ENCODE measurements at regions not wholly inside any gene's neighbourhood (a gene's known extent, or its start where the extent isn't known, plus 50 kb on each side); places are given as distances from the start of the nearest gene placed in this dataset.
A peak's percentile ranks its signal among the peaks of the same experiment; 100 is the strongest.

GRCh38 chr6:118761645-118762044 is 110.3 kb upstream of the CEP85L start:
- peak in 1 of 4 experiments; percentile 13 for DNase-seq

- peak in 2 of 4 experiments; percentile 58 to 79 for DNase-seq
Measured at GRCh38 chr6:118758946-118759345, 107.6 kb upstream of the CEP85L start.

DNA sequence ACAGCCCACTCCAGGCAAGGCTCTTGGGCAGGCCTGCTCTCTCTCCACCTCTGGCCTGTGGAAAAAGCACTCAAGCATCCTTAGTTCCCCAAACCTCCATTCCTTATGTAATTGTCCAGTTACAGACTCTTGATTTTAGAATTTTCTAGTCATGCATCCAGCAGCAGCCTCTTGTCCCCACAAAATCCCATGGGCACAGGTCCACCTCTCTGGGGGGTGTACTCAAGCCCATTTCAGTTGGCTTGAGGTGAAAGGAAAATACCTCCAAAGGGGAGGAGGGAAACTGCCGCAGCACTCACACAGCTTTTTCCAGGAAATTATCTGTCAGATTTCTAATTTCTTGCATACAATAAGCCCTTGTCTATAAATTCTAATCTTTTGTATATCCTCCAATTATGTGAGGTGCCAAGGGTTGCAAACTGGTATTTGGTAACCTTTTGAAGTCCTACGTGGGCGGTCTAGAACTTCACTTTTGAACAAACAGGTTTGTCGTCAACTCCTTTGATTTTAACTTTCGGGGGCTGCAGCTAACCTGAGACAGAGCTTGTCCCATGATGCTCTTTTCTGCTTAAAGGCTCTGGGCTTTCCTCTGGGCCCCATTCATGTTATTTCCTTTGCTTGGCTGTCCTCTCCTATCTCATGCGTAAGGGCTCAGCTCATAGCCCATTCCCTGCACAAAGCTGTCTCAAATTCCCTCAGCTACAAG is 104.7 kb upstream of the CEP85L start:
- no peak for DNase-seq

DNA sequence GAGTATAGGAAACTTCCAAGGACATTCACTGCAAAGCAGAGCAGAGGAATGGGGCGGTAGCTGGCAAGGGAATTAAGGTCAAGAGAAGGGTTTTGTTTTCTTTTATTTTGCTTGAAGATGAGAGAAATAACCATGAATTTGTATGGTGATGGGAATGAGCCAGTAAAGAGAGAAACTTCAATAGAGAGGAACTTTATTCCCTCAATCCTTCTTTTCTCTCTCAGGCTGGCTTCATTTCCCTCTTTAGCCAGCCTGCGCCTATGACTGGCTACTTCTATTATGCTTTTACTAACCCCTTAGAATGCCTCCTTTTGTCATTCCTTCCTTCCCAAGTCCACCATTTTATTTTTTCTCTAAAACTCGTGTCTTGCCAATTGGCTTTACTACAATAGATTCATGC is 101.4 kb upstream of the CEP85L start:
- DNase-seq: no peak

DNA sequence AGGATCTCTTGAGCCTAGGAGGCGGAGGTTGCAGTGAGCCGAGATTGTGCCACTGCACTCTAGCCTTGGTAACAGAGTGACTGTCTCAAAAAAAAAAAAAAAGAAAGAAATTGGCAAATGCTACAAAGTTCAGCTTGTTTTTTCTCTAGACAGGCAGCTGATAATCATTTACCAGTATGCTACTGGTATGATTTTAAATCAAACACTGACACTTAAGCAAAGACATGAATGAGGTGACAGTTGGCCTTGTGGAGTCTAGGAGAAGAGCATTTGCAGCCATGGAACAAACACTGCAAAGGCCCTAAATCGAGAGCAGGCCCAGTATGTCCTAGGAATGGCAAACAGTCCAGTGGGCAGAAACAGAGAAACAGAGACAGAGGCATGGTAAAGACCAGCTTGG is 99.7 kb upstream of the CEP85L start:
- DNase-seq: no peak

DNA sequence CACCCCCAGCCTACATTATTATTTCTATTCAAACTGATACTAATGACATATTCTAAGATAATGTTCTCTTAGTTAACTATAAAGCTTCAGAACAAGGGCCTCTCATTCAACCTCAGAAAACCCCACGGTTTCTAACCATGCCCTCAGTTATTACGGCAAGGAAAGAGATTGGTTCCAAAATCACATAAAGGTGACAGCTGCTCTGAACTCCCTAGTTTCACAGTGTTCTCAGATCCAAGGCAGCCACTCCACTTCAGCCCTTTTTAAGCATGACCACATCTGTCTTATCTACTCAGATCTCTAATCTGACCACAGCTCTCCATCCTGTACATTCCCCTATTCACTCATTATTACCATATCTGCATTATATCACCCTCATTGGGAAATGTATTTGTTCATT is 98.8 kb upstream of the CEP85L start:
- DNase-seq: no peak

DNA sequence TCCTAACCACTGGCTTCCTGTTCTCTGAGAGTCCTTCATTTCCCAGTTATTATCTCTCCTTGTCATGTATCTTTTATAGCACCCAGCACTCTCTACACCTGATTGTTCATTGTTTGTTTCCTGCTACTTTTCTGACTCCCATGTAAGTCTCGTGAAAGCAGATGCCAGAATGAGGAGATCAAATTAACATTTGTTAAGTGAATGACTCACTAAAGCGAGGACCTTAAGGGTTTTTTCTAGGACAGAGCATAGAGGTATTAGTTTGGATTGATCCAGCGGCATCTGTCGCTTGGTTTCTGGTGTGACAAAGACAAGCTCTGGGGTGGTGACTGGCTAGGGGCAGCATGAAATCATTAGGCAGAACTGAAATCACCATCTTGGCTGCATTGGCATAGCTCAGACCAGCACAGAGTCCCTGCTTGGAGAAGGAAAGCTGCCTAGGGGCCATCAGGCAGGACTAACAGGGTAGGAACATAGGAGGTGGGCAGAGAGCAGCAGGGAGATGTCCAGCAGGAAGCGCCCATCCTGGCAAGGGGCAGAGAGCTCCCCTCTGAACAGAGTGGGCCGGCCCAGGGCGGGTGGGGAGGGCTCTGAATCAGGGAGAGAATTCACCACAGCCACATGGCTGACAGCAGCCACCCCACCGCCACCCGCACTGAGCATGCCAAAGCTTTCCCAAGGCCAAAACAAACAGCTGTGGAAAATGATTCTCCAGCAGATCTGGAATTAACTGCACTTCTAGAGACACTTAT is 97.1 kb upstream of the CEP85L start:
- DNase-seq: no peak

DNA sequence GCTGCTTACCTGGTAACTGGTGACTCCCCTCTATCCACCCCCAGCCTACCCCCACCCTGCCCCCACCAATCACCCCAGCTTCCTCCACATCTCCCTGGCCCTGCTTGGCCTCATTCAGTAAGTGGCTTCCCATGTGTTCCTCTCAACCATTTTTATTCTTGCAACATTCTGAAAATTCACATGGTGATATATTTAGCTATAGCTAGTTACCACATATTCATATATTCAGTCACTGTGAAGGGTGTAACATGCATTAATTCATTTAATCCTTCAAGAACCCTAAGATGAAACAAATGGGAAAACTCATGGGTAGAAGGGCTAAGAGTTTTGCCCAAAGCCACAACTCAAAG is 95.4 kb upstream of the CEP85L start:
- DNase-seq: peak; percentile 23 to 79 (median 66)

DNA sequence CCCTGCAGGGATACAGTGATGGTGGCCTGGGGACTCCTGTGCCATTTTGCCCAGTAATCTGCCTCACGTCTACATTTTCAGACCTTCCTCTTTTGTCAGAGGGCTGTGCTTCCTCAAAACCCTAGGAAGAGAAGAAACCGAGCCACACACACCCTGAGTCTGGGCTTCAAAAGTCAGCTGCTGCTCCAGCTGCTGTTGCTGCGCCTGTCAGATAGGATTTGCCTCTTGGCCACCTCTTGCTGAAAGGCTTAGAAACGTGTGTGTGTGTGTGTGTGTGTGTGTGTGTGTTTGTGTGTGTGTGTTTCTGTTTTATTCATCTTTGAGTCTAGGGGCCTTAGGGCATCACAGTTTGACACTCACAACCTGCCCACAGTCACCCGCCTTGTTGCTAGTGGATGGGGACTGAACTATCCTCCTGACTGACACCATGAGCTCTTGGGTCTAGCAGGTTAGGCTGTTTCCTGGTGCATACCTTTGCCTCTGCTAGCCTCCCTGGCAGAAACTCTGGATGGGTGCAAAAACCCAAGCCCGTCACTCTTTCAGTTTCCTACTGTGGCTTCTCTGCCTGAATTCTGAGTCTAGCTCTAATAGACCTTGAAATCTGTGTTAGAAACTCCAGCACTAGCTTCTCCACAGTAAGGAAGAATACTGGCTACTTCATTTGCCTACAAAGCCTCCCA is 94.9 kb upstream of the CEP85L start:
- peak; percentile 83 to 93 (median 90) for DNase-seq

GRCh38 chr6:118745156-118745555 is 93.8 kb upstream of the CEP85L start:
- no peak for DNase-seq

- DNase-seq: no peak
Measured at GRCh38 chr6:118744261-118744941, 93.0 kb upstream of the CEP85L start.

- no peak for DNase-seq
Measured at GRCh38 chr6:118743746-118744145, 92.4 kb upstream of the CEP85L start.

DNA sequence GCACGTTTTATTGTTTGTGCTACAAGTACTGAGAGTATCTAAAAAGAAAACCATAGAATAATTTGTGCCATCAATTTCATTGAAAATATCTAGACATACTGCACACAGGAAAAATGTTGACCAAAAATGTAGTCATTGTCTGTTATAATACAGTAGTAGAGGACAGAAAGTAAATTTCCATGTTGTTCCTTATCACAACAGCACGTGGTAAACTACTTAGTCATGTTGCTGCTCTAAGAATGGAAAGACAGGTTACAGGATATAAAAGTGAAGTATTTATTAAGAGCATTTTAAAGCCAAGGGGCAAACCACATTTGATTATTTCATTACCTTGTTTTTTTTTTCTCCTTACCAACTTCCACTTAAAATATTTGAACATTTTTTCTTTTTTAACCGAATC is 89.0 kb upstream of the CEP85L start:
- DNase-seq: peak in 2 of 4 experiments; percentile 42 to 48

GRCh38 chr6:118739696-118740353 is 88.4 kb upstream of the CEP85L start:
- DNase-seq: no peak

GRCh38 chr6:118736440-118736839 is 85.0 kb upstream of the CEP85L start:
- DNase-seq: peak in 3 of 4 experiments; percentile 38 to 50 (median 45)

DNA sequence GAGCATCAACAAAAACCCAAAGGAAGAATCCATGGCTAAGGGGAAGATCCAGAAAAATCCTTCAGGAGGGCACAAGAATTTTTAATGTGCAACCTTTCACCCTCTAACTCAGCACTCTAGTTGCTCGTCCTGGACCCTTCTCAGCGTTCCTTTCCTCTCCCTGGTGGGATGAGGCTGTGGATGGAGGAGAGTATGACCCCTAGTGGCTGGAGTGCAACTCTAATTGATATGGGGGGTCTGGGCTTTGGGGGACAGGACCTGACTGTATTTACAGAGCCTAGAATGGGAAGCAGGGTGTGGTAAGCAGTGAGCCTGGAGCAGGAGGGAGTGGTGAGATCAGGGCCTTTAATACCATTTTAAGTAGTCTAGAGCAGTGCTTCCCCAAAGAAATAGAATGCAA is 83.9 kb upstream of the CEP85L start:
- DNase-seq: no peak

DNA sequence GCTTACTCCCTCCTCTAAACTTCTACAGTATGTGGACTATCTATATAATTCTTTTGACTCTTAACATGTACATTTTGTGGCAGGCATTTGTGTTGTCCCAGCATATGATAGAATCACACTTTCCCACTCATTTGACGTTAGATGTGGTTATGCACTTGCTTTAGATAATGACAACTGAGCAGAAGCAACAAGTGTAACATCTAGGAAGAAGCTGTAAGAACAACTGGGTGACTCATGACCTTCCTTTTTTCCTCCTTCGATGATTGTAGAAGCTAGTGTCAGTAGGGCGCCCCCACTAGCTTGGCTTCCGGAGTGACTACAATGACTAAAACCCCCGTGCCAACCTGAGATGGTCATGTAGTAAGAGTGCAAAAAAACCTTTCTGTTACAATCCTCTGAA is 74.6 kb upstream of the CEP85L start:
- DNase-seq: peak; percentile 72 to 87 (median 82)

DNA sequence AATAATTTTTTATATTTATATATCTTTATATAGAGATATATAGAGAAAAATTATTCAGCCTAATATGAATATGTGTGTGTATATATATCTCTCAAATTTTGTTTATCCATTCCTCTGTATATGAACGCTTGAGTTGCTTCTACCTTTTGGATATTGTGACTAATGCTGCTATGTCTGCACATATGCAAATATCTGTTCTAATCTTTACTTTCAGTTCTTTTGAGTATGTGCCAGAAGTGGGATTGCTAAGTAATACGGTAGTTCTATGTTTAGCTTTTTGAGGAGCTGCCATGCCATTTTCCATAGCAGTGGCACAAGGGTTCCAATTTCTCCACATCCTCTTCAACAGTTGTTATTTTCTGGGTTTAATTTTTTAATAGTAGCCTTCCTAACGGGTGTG is 72.8 kb upstream of the CEP85L start:
- DNase-seq: no peak

DNA sequence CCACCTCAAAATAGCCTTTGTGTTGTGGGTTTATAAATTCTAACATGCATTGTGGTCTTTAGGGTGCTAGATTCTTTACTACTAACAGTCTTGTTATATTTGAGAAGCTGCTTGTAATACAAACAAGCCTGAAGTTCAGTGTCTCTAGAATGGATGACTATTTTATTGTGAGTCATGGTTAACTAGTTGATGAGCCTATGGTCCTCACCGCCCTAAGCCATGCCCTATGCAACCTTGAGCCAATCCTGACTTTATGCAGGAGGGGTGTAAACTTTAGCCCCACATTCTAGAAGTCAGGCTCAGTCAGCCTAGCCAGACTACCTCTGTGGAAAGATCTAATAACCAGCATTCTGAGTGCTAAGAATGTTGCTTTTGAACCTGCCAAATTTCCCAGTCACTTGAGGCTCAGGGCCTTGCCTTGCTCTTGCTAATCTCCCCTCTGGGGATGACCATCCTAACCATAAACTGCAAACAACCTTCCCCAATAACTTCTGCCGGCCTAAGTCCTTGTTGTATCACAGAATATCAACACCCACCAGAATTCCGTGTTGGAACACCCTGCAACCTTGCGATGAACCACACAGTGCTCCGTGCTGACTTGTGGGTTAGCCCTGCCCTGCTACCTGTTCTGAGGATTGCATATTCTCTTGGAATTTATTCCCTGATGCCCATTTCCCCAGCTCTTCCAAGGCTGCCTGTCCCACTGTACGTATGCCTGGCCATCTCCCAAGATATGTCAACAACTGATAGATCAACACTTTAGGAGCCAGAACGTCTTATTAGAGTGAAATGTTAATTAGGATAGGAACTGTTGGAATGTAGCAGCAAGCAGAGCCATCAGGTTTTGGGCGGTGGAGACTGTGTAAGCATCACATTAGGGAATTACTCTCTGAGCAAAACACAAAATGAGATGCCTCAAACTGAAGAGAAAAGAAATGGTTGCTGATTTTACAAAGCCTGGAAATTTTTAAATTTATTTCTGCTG is 71.7 kb upstream of the CEP85L start:
- DNase-seq: no peak

- DNase-seq: no peak
Measured at GRCh38 chr6:118720125-118720473, 68.7 kb upstream of the CEP85L start.

DNA sequence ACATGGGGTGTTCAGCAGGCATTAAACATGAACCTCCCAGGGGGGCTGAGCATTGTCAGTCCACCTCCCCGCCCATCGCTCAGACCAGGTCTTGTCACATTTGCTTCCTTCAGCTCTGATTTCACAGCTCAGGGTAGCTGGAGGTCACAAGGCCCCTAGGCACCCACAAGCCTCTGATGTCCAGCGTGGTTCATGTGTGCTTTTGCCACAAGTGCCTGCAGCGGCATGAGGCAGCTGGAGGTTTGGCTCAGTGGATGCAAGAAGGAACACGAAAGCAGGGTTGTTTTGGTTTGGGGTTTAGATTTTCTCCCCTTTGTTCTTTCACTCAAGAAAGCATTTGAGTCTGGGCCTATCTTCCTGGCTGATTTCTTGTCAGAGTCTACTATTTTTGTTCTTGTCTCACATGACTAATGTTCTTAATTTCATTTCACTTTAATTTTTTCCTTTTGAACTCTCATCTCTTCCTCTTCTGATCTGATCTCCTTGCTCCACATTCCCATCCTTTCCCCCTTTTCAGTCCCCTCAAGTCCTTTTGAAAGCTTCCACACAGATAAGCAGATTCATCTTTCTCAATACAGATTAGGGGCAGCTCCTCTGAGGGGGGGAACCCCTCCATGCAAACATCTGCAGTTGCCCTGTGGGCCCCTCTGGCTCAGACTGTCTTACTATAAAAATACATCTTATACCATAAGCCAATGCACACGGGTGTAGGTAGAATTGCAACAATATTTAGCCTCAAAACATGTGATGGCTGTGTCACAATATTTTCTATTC is 68.1 kb upstream of the CEP85L start:
- DNase-seq: no peak

Measured in suppressor macrophage (primary cell).